ENCODE measurements at regions not wholly inside any gene's neighbourhood (a gene's known extent, or its start where the extent isn't known, plus 50 kb on each side); places are given as distances from the start of the nearest gene placed in this dataset.

DNA sequence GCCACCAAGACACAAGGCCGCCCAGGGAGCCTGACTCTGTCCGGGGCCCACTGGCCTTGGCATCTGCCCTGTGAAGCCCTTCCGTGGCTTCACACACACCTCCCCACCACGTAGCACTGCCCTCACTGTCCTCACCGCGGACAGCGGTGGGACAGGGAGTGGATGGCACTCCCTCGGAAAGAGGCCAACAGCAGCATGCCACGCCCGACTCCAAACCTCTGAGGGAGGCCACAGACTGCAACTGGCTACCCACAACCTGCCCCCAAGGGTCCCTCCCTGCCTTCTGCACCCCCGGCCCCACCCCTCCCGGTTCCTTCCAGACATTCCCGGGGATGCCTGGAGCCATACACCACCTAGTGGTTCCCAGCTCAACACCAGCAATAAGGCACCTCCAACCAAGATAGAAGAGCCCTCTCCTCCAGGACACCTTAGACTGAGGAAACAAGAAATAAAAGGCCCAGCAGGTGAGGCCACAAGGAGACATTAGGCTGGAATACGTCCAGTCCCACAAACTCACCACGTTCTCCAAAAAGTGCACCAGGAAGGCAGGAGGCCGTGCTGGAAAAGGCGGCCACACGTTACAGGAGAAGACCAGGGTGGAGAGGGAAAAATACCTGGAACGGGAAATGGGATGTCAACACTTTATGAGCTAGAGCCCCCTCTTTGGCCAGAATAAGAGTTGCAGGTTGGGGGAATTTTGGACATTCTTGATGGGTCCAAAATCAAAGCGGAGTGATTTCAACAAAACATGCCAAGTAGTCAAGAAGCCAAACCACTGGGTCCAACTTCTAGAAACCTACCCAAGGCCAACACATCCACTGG is 310.0 kb downstream of the SOX9 start:
- TF ChIP-seq, protein P1, sequence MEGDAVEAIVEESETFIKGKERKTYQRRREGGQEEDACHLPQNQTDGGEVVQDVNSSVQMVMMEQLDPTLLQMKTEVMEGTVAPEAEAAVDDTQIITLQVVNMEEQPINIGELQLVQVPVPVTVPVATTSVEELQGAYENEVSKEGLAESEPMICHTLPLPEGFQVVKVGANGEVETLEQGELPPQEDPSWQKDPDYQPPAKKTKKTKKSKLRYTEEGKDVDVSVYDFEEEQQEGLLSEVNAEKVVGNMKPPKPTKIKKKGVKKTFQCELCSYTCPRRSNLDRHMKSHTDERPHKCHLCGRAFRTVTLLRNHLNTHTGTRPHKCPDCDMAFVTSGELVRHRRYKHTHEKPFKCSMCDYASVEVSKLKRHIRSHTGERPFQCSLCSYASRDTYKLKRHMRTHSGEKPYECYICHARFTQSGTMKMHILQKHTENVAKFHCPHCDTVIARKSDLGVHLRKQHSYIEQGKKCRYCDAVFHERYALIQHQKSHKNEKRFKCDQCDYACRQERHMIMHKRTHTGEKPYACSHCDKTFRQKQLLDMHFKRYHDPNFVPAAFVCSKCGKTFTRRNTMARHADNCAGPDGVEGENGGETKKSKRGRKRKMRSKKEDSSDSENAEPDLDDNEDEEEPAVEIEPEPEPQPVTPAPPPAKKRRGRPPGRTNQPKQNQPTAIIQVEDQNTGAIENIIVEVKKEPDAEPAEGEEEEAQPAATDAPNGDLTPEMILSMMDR (IDR thresholded peaks at IDR 0.05; ENCODE audit: insufficient read depth, low read length, poor library complexity, severe bottlenecking): no peak
- TF ChIP-seq EZH2phosphoT487 (conservative IDR thresholded peaks at IDR 0.05; ENCODE audit: low read length): no peak
